Gastroesophageal sphincter (tissue), 4 donors: ENCODE measurements at regions not wholly inside any gene's neighbourhood (a gene's known extent, or its start where the extent isn't known, plus 50 kb on each side); places are given as distances from the start of the nearest gene placed in this dataset.

Source experiments
- ATAC-seq: fragments of 150-250 bp; one replicate; pipeline ENCODE4 v1.9.1; 2016; ENCODE audit warnings: mild to moderate bottlenecking, moderate library complexity
- H3K27ac ChIP-seq, 4 donors: fragments of 200-600 bp; sonication (generic) in 3 of 4; 1 replicate in 3 of 4; 2 replicates in 1 of 4; pipeline ENCODE4 v1.5.1; 2016 to 2019
- H3K27me3 ChIP-seq: fragments of 200-600 bp; sonication (generic); one replicate; pipeline ENCODE4 v1.5.1; 2019
- H3K36me3 ChIP-seq, 2 donors: fragments of 200-600 bp; sonication (generic); one replicate each; pipeline ENCODE4 v1.5.1; 2019; ENCODE audit warnings: control low read depth in 1 of 2
- H3K4me1 ChIP-seq, 3 donors: fragments of 200-600 bp; sonication (generic); 1 replicate in 2 of 3; 2 replicates in 1 of 3; pipeline ENCODE4 v1.5.1; 2016 to 2019; ENCODE audit warnings: control low read depth in 2 of 3
- H3K4me3 ChIP-seq, 2 donors: fragments of 200-600 bp; sonication (generic); one replicate each; pipeline ENCODE4 v1.5.1; 2019; ENCODE audit warnings: mild to moderate bottlenecking in 1 of 2, moderate library complexity in 1 of 2
- H3K9me3 ChIP-seq, 3 donors: fragments of 200-600 bp; sonication (generic); one replicate each; pipeline ENCODE4 v1.5.1; 2017 to 2019; ENCODE audit warnings: control low read depth in 2 of 3
- CTCF ChIP-seq, 4 experiments: fragments of 200-600 bp in 2 of 4; fragments of 450-650 bp in 2 of 4; sonication (generic) in 1 of 4; IDR thresholded peaks; one replicate each; pipeline ENCODE4 v1.5.1; 2017 to 2019; ENCODE audit warnings: antibody characterized with exemption in 4 of 4, mild to moderate bottlenecking in 2 of 4, moderate library complexity in 2 of 4
- EP300 ChIP-seq: sonication (generic); formaldehyde crosslinking; IDR thresholded peaks from one replicate; pipeline ENCODE4 v1.6.1; 2017; ENCODE audit warnings: antibody characterized with exemption, mild to moderate bottlenecking
- POLR2A ChIP-seq, 2 donors: fragments of 450-650 bp; IDR thresholded peaks; one replicate each; pipeline ENCODE4 v1.6.1; 2017; ENCODE audit warnings: antibody characterized with exemption in 2 of 2, mild to moderate bottlenecking in 2 of 2, moderate library complexity in 1 of 2
- POLR2AphosphoS5 ChIP-seq: sonication (generic); formaldehyde crosslinking; IDR thresholded peaks from one replicate; pipeline ENCODE4 v1.6.1; 2017; ENCODE audit warnings: antibody characterized with exemption
- WGBS, 2 donors: methylation state at CpG; one replicate each; pipeline ENCODE4 v1.1.5; 2018; ENCODE audit warnings: low coverage in 1 of 2; 5-methylcytosine and 5-hydroxymethylcytosine counted together

GRCh38 chr2:193973781-193974180, 1683.2 kb upstream of the SLC39A10 start:
- H3K36me3 ChIP-seq, result no peaks in the 10 kb centered on the region
- H3K27ac ChIP-seq, result no peak overlapping the region
- H3K27me3 ChIP-seq, result no peaks in the 10 kb centered on the region
- no peaks in the 10 kb centered on the region for H3K4me1 ChIP-seq
- TF ChIP-seq EP300 (no peak), CTCF (IDR thresholded peaks at IDR 0.05) (no peak), POLR2AphosphoS5 (no peak), POLR2A (IDR thresholded peaks at IDR 0.05) (no peak)
- peaks cover 0 to 4% (median 0%) of the 10 kb centered on the region in 3 donors for H3K9me3 ChIP-seq
- ATAC-seq, result no peak
- 69 to 93% methylated on average over 6 of the region's 6 CpGs for WGBS, 2 donors
- no peak overlapping the region for H3K4me3 ChIP-seq

GRCh38 chr2:193966590-193966989, 1690.4 kb upstream of the SLC39A10 start:
- ATAC-seq, result no peak
- H3K4me3 ChIP-seq, result no peak overlapping the region

GRCh38 chr2:193965263-193965662, 1691.8 kb upstream of the SLC39A10 start:
- Histone ChIP-seq H3K27me3 (no peaks in the 10 kb centered on the region), H3K36me3 (no peaks in the 10 kb centered on the region), H3K9me3 (no peaks in the 10 kb centered on the region), H3K27ac (no peak overlapping the region), H3K4me3 (no peak overlapping the region), H3K4me1 (no peaks in the 10 kb centered on the region)
- 73 to 77% methylated on average over 3 to 4 of the region's 4 CpGs for WGBS, 2 donors
- no peak for ATAC-seq
- no peak for TF ChIP-seq CTCF (IDR thresholded peaks at IDR 0.05)
- no peak for TF ChIP-seq POLR2AphosphoS5
- TF ChIP-seq EP300, result no peak
- TF ChIP-seq POLR2A (IDR thresholded peaks at IDR 0.05), result no peak

More at GRCh38 chr2:193966590-193966989, 1690.4 kb upstream of the SLC39A10 start:
- Histone ChIP-seq H3K4me1 (no peaks in the 10 kb centered on the region), H3K27ac (no peak overlapping the region), H3K9me3 (no peaks in the 10 kb centered on the region), H3K27me3 (no peaks in the 10 kb centered on the region), H3K36me3 (no peaks in the 10 kb centered on the region)
- no peak for TF ChIP-seq POLR2AphosphoS5
- no peak for TF ChIP-seq CTCF (IDR thresholded peaks at IDR 0.05)
- no peak for TF ChIP-seq EP300
- TF ChIP-seq POLR2A (IDR thresholded peaks at IDR 0.05), result no peak

- 62% methylated on average over 4 of the region's 4 CpGs for WGBS, 2 donors
- Histone ChIP-seq H3K27me3 (no peaks in the 10 kb centered on the region), H3K9me3 (no peaks in the 10 kb centered on the region), H3K36me3 (no peaks in the 10 kb centered on the region), H3K4me1 (no peaks in the 10 kb centered on the region), H3K27ac (no peak overlapping the region), H3K4me3 (no peak overlapping the region)
- TF ChIP-seq POLR2AphosphoS5, result no peak
- TF ChIP-seq POLR2A (IDR thresholded peaks at IDR 0.05), result no peak
- TF ChIP-seq EP300, result no peak
- no peak for TF ChIP-seq CTCF (IDR thresholded peaks at IDR 0.05)
- ATAC-seq, result no peak
These were observed 1693.4 kb upstream of the SLC39A10 start for GRCh38 chr2:193963472-193964119.

- Histone ChIP-seq H3K36me3 (no peaks in the 10 kb centered on the region), H3K4me1 (no peaks in the 10 kb centered on the region), H3K4me3 (no peak overlapping the region), H3K27me3 (no peaks in the 10 kb centered on the region), H3K27ac (no peak overlapping the region), H3K9me3 (no peaks in the 10 kb centered on the region)
- WGBS, 2 donors, result 62 to 100% methylated on average over 1 of the region's 1 CpG
- TF ChIP-seq EP300 (no peak), CTCF (IDR thresholded peaks at IDR 0.05) (no peak), POLR2A (IDR thresholded peaks at IDR 0.05) (no peak), POLR2AphosphoS5 (no peak)
- ATAC-seq, result no peak
These were observed 1710.2 kb upstream of the SLC39A10 start for GRCh38 chr2:193946806-193947205.
